SK-N-SH (cell line): ENCODE measurements at regions not wholly inside any gene's neighbourhood (a gene's known extent, or its start where the extent isn't known, plus 50 kb on each side); places are given as distances from the start of the nearest gene placed in this dataset.

ENCODE experiments used
- CTCF ChIA-PET: fragments of 300-600, 350-600 bp; formaldehyde crosslinking; extraction: SDS; loops from one replicate; lab custom pipeline; 2021; lab: Yijun Ruan, JAX
- POLR2A ChIA-PET: fragments of 350-600 bp; sonication (Branson Sonifier 250); formaldehyde crosslinking; extraction: SDS; loops from one replicate; lab custom pipeline; 2020; ENCODE audit warnings: antibody characterized with exemption, inconsistent platforms; lab: Yijun Ruan, JAX
- DNase-seq: peaks from one replicate; pipeline ENCODE4 v3.0.0; 2012
- H2AFZ ChIP-seq: fragments of 200-600 bp; sonication (generic); 2 replicates; pipeline ENCODE4 v1.8.1; 2016; ENCODE audit warnings: antibody characterized with exemption, mild to moderate bottlenecking, low read depth
- H3F3A ChIP-seq: fragments of 200-600 bp; sonication (generic); replicated peaks from 2 replicates; pipeline ENCODE3; 2016; ENCODE audit warnings: antibody characterized with exemption, mild to moderate bottlenecking; ENCODE audit not compliant: insufficient read depth
- H3K27ac ChIP-seq, 2 experiments: fragments of 200-500 bp in 1 of 2; fragments of 200-600 bp in 1 of 2; sonication (Bioruptor generic) in 1 of 2; sonication (generic), shearing (Covaris generic) in 1 of 2; 2 replicates each; pipeline versions ENCODE4 v1.5.1 to v1.6.1; 2014 to 2016; ENCODE audit warnings: low read depth in 2 of 2, inconsistent platforms in 1 of 2, low read length in 1 of 2, mild to moderate bottlenecking in 1 of 2, mixed read lengths in 1 of 2
- H3K27me3 ChIP-seq: fragments of 200-600 bp; sonication (generic), shearing (Covaris generic); 2 replicates; pipeline ENCODE4 v1.6.1; 2016; ENCODE audit warnings: mixed run types; ENCODE audit not compliant: insufficient read depth
- H3K36me3 ChIP-seq, 2 experiments: fragments of 200-500 bp in 1 of 2; fragments of 200-600 bp in 1 of 2; sonication (Bioruptor generic) in 1 of 2; sonication (generic) in 1 of 2; replicated peaks in 1 of 2; 2 replicates each; pipeline versions ENCODE3 to v1.5.1; 2014 to 2016; ENCODE audit warnings: low read length in 1 of 2, mild to moderate bottlenecking in 1 of 2; ENCODE audit not compliant: insufficient read depth in 2 of 2, control insufficient read depth in 1 of 2
- H3K4me1 ChIP-seq, 2 experiments: fragments of 200-500 bp in 1 of 2; fragments of 200-600 bp in 1 of 2; sonication (Bioruptor generic) in 1 of 2; sonication (generic), shearing (Covaris generic) in 1 of 2; 2 replicates each; pipeline versions ENCODE4 v1.5.1 to v1.6.1; 2014 to 2016; ENCODE audit warnings: low read depth in 1 of 2, low read length in 1 of 2, mixed run types in 1 of 2; ENCODE audit not compliant: insufficient read depth in 2 of 2, control insufficient read depth in 1 of 2
- H3K4me2 ChIP-seq: fragments of 200-600 bp; sonication (generic), shearing (Covaris generic); 2 replicates; pipeline ENCODE4 v1.6.1; 2017; ENCODE audit warnings: mixed run types
- H3K4me3 ChIP-seq, 2 experiments: fragments of 200-500 bp in 1 of 2; fragments of 200-600 bp in 1 of 2; sonication (Bioruptor generic) in 1 of 2; sonication (generic), shearing (Covaris generic) in 1 of 2; 2 replicates each; pipeline versions ENCODE4 v1.5.1 to v1.8.1; 2014 to 2016; ENCODE audit warnings: low read depth in 2 of 2, inconsistent platforms in 1 of 2, low read length in 1 of 2, mild to moderate bottlenecking in 1 of 2, mixed read lengths in 1 of 2, moderate library complexity in 1 of 2
- H3K79me2 ChIP-seq: fragments of 200-600 bp; sonication (generic); 2 replicates; pipeline ENCODE4 v1.8.1; 2017; ENCODE audit warnings: mild to moderate bottlenecking; ENCODE audit not compliant: insufficient read depth
- H3K9ac ChIP-seq: fragments of 200-600 bp; sonication (generic); 2 replicates; pipeline ENCODE4 v1.6.1; 2017; ENCODE audit warnings: mixed run types
- H3K9me2 ChIP-seq: fragments of 200-600 bp; sonication (generic); 2 replicates; pipeline ENCODE4 v1.6.1; 2017; ENCODE audit warnings: mixed run types
- H3K9me3 ChIP-seq: fragments of 200-600 bp; sonication (generic); 2 replicates; pipeline ENCODE4 v1.6.1; 2017; ENCODE audit warnings: mixed run types, mild to moderate bottlenecking, moderate library complexity
- H4K20me1 ChIP-seq: fragments of 200-600 bp; sonication (generic); 2 replicates; pipeline ENCODE4 v1.6.1; 2017; ENCODE audit warnings: mild to moderate bottlenecking, mixed run types; ENCODE audit not compliant: insufficient read depth
- CHD2 ChIP-seq: fragments of 150-350 bp; IDR thresholded peaks from 2 replicates; pipeline ENCODE4 v1.6.1; 2018; ENCODE audit warnings: low read length; ENCODE audit not compliant: partially characterized antibody
- CTCF ChIP-seq: fragments of 200-600 bp; sonication (generic); IDR thresholded peaks from 2 replicates; pipeline ENCODE4 v1.6.1; 2017; ENCODE audit warnings: antibody characterized with exemption, mild to moderate bottlenecking, moderate library complexity
- ELF1 ChIP-seq: IDR thresholded peaks from 2 replicates; pipeline ENCODE4 v1.4.0; 2012
- FOXJ3 ChIP-seq: sonication (generic); formaldehyde crosslinking; IDR thresholded peaks from 2 replicates; pipeline ENCODE4 v1.5.1; 2020; ENCODE audit warnings: mild to moderate bottlenecking, missing genetic modification reagents
- FOXM1 ChIP-seq: IDR thresholded peaks from 2 replicates; pipeline ENCODE4 v1.4.0; 2012; ENCODE audit warnings: low read depth, mild to moderate bottlenecking
- GABPA ChIP-seq: IDR thresholded peaks from 2 replicates; pipeline ENCODE4 v1.4.0; 2012; ENCODE audit warnings: low read depth, mild to moderate bottlenecking
- GATA2 ChIP-seq: sonication (generic); formaldehyde crosslinking; IDR thresholded peaks from 2 replicates; pipeline ENCODE4 v1.5.0; 2020; ENCODE audit warnings: mild to moderate bottlenecking, missing genetic modification reagents
- IRF3 ChIP-seq: fragments of 150-350 bp; IDR thresholded peaks from 2 replicates; pipeline ENCODE4 v1.6.1; 2016; ENCODE audit warnings: mild to moderate bottlenecking, low read depth, low read length
- JUND ChIP-seq: IDR thresholded peaks from 2 replicates; pipeline ENCODE4 v1.4.0; 2012
- MAX ChIP-seq: IDR thresholded peaks from 2 replicates; pipeline ENCODE4 v1.4.0; 2012; ENCODE audit warnings: low read depth
- MXI1 ChIP-seq: IDR thresholded peaks from 2 replicates; pipeline ENCODE4 v1.6.1; 2012; ENCODE audit warnings: mild to moderate bottlenecking, low read depth, low read length, improper control_type of control experiment
- NFIC ChIP-seq: IDR thresholded peaks from 2 replicates; pipeline ENCODE4 v1.4.0; 2012; ENCODE audit warnings: borderline replicate concordance
- RFX5 ChIP-seq: IDR thresholded peaks from 2 replicates; pipeline ENCODE4 v1.6.1; 2012; ENCODE audit warnings: mild to moderate bottlenecking, improper control_type of control experiment, low read length
- RXRA ChIP-seq: IDR thresholded peaks from 2 replicates; pipeline ENCODE4 v1.4.0; 2012; ENCODE audit warnings: low read depth, mild to moderate bottlenecking, borderline replicate concordance
- SIN3A ChIP-seq: IDR thresholded peaks from 2 replicates; pipeline ENCODE4 v1.6.1; 2012; ENCODE audit warnings: low read depth, mild to moderate bottlenecking, low read length, moderate library complexity, borderline replicate concordance
- TAF1 ChIP-seq: IDR thresholded peaks from 2 replicates; pipeline ENCODE4 v1.6.1; 2012; ENCODE audit warnings: low read depth, mild to moderate bottlenecking, low read length, moderate library complexity, borderline replicate concordance
- TEAD4 ChIP-seq: IDR thresholded peaks from 2 replicates; pipeline ENCODE4 v1.4.0; 2012; ENCODE audit warnings: mild to moderate bottlenecking, borderline replicate concordance; ENCODE audit not compliant: insufficient read depth
- USF1 ChIP-seq: IDR thresholded peaks from 2 replicates; pipeline ENCODE4 v1.4.0; 2012; ENCODE audit warnings: low read depth, borderline replicate concordance
- USF2 ChIP-seq: fragments of 150-350 bp; IDR thresholded peaks from 2 replicates; pipeline ENCODE4 v1.6.1; 2017; ENCODE audit warnings: antibody characterized with exemption, low read length, low read depth, borderline replicate concordance
- WGBS: methylation state at CpG from one replicate; pipeline ENCODE4 v1.1.6; 2017; ENCODE audit warnings: low lambda C conversion rate; 5-methylcytosine and 5-hydroxymethylcytosine counted together

- CTCF ChIA-PET, result no interaction called here
- Histone ChIP-seq H2AFZ (no peak overlapping the region), H4K20me1 (no peaks in the 10 kb centered on the region), H3K4me1 (no peaks in the 10 kb centered on the region), H3K27ac (no peak overlapping the region)
- TF ChIP-seq RFX5, result no peak
- no peak for TF ChIP-seq USF1
- no peak for TF ChIP-seq NFIC
- no peak for TF ChIP-seq IRF3
- no peak for TF ChIP-seq MXI1
- TF ChIP-seq GATA2 (CRISPR knock-in tag), result no peak
- TF ChIP-seq ELF1, result no peak
- no peak for TF ChIP-seq TEAD4
- no peak for TF ChIP-seq CTCF
- no peak for TF ChIP-seq RXRA
- TF ChIP-seq CHD2, result no peak
- no peak for TF ChIP-seq GABPA
- no peak for TF ChIP-seq TAF1
- no peak for TF ChIP-seq FOXJ3 (CRISPR knock-in tag)
- TF ChIP-seq JUND, result no peak
- TF ChIP-seq MAX, result no peak
- no peak for TF ChIP-seq FOXM1
- TF ChIP-seq USF2, result no peak
- TF ChIP-seq SIN3A, result no peak
- TF ChIP-seq, all 33 proteins: peak for 0
- Histone ChIP-seq H3K27me3 (no peaks in the 10 kb centered on the region), H3K4me2 (no peak overlapping the region), H3K79me2 (no peaks in the 10 kb centered on the region), H3K9ac (no peak overlapping the region), H3K9me3 (no peaks in the 10 kb centered on the region), H3K9me2 (no peaks in the 10 kb centered on the region), H3K4me3 (no peak overlapping the region), H3F3A (no peaks in the 10 kb centered on the region), H3K36me3 (no peaks in the 10 kb centered on the region)
- DNase-seq, result no peak
- WGBS, result 26% methylated on average over 3 of the region's 3 CpGs
- POLR2A ChIA-PET, result no interaction called here
Measured at GRCh38 chr2:162917626-162918025, 79.1 kb upstream of the KCNH7 start.
